MM.1S (cell line): ENCODE measurements at regions not wholly inside any gene's neighbourhood (a gene's known extent, or its start where the extent isn't known, plus 50 kb on each side); places are given as distances from the start of the nearest gene placed in this dataset.

Experiments used
- CTCF ChIP-seq: fragments of 300-600 bp; sonication (generic); IDR thresholded peaks from 2 replicates; pipeline ENCODE4 v1.5.1; 2016; ENCODE audit warnings: antibody characterized with exemption, low read length, mixed read lengths
- EZH2 ChIP-seq: fragments of 300-600 bp; sonication (generic); optimal IDR thresholded peaks from 2 replicates; pipeline ENCODE3; 2017; ENCODE audit warnings: low read depth, mild to moderate bottlenecking, antibody characterized with exemption, low read length, mixed read lengths
- EZH2phosphoT487 ChIP-seq: fragments of 300-600 bp; sonication (generic); IDR thresholded peaks from 2 replicates; pipeline ENCODE4 v1.6.1; 2018; ENCODE audit warnings: antibody characterized with exemption, low read length

GRCh38 chr3:75262661-75263060 lies 401.5 kb upstream of the FRG2C start:
- TF ChIP-seq EZH2phosphoT487 (no peak), CTCF (no peak), EZH2 (no peak)
